GM18505 (cell line): ENCODE measurements at regions not wholly inside any gene's neighbourhood (a gene's known extent, or its start where the extent isn't known, plus 50 kb on each side); places are given as distances from the start of the nearest gene placed in this dataset.
"Not testable (repeated sequence)": the region's sequence is repeated elsewhere in the genome, so short reads cannot be mapped to it uniquely, and the experiment has no call there.

Experiments used
- ATAC-seq: cut with Tn5 transposase; IDR thresholded peaks from one replicate; pipeline ENCODE4 v1.9.1; 2021; ENCODE audit not compliant: unreplicated experiment
- POLR2A ChIP-seq: IDR thresholded peaks from 4 replicates; pipeline ENCODE4 v1.6.1; 2011; ENCODE audit warnings: borderline replicate concordance; ENCODE audit not compliant: insufficient read depth, insufficient read length; ENCODE audit errors: extremely low read depth

- TF ChIP-seq POLR2A, result no peak
- no peak for ATAC-seq
Measured at GRCh38 chr9:129422032-129422842, 198.7 kb downstream of the C9orf50 start.

- TF ChIP-seq POLR2A, result no peak
- no peak for ATAC-seq
Measured at GRCh38 chr9:129421371-129421770, 199.5 kb downstream of the C9orf50 start.

- no peak for TF ChIP-seq POLR2A
- no peak for ATAC-seq
Measured at GRCh38 chr9:129420721-129421120, 200.2 kb downstream of the C9orf50 start.

GRCh38 chr9:129419382-129419899 lies 201.5 kb downstream of the C9orf50 start:
- TF ChIP-seq POLR2A, result no peak
- no peak for ATAC-seq

- no peak for ATAC-seq
- TF ChIP-seq POLR2A, result no peak
Measured at GRCh38 chr9:129418451-129418850, 202.4 kb downstream of the C9orf50 start.

- no peak for TF ChIP-seq POLR2A
- no peak for ATAC-seq
Measured at GRCh38 chr9:129416821-129417539, 203.9 kb downstream of the C9orf50 start.

GRCh38 chr9:129415942-129416651 lies 204.8 kb downstream of the C9orf50 start:
- ATAC-seq, result no peak
- TF ChIP-seq POLR2A, result no peak

GRCh38 chr9:129414993-129415941 lies 205.6 kb downstream of the C9orf50 start:
- ATAC-seq, result no peak
- TF ChIP-seq POLR2A, result no peak

- no peak for ATAC-seq
- TF ChIP-seq POLR2A, result no peak
Measured at GRCh38 chr9:129414377-129414992, 206.4 kb downstream of the C9orf50 start.

- ATAC-seq, result peak; percentile 79
- TF ChIP-seq POLR2A, result peak; percentile 74
Measured at GRCh38 chr9:129413537-129414376, 207.1 kb downstream of the C9orf50 start.

GRCh38 chr9:129412814-129413536 lies 207.9 kb downstream of the C9orf50 start:
- TF ChIP-seq POLR2A, result no peak
- ATAC-seq, result peak; percentile 30

- not testable (repeated sequence) for ATAC-seq
Measured at GRCh38 chr9:129412176-129412813, 208.6 kb downstream of the C9orf50 start.
